ENCODE measurements at regions not wholly inside any gene's neighbourhood (a gene's known extent, or its start where the extent isn't known, plus 50 kb on each side); places are given as distances from the start of the nearest gene placed in this dataset.

DNA sequence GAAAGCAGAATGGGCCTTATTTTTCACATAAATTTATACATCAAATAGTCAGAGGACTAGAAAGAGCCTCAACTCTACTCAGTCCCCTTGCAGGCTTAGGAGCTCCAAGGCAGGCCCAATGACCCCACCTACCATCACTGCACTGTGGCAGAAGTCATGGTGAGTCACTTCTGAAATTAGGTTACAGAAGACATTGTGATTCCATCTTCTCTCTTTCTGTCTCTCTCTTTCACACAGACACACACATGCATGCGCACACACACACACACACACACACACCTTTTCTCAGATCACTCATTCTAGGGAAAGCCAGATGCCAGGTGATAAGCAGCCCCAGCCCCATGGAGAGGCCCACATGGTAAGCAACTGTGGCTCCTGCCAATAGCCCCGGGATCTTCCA is 103.8 kb downstream of the C6orf118 start:
- H3K27ac ChIP-seq (ENCODE audit: low read depth, low read length), result no peak overlapping the region
- ChIA-PET RAD21 (ENCODE audit: low non-redundant PET in 1 of 2, low total read pairs in 2 of 2, uncharacterized antibody in 2 of 2, unreplicated experiment in 2 of 2) (no interaction called here), POLR2A (no interaction called here), CTCF (no interaction called here)
- H3K9me2 ChIP-seq (ENCODE audit: insufficient read depth), result no peaks in the 10 kb centered on the region
- H3K4me2 ChIP-seq (ENCODE audit: low read length), result no peak overlapping the region
- no peaks in the 10 kb centered on the region for H3K36me3 ChIP-seq (ENCODE audit: control insufficient read depth in 1 of 2, insufficient read depth in 2 of 2, low read length in 2 of 2)
- intact Hi-C loops (cut with micrococcal nuclease), result no loop called here
- H3K9me3 ChIP-seq (ENCODE audit: control insufficient read depth in 1 of 2, insufficient read depth in 1 of 2, low read depth in 1 of 2, low read length in 2 of 2), result peaks cover 3 to 12% of the 10 kb centered on the region in 2 experiments; a peak in 2 of 4 replicates
- no peaks in the 10 kb centered on the region for H3K79me2 ChIP-seq (ENCODE audit: insufficient read depth, low read length)
- no peaks in the 10 kb centered on the region for H4K20me1 ChIP-seq (ENCODE audit: insufficient read depth)
- no peak for TF ChIP-seq POLR2A (IDR thresholded peaks at IDR 0.05; ENCODE audit: borderline replicate concordance, extremely low read depth, insufficient read depth, insufficient read length)
- TF ChIP-seq JUND (IDR thresholded peaks at IDR 0.05), result no peak
- no peak for TF ChIP-seq SIN3A (IDR thresholded peaks at IDR 0.05; ENCODE audit: low read depth)
- no peak for TF ChIP-seq YY1 (IDR thresholded peaks at IDR 0.05; ENCODE audit: extremely low read depth, insufficient replicate concordance, low read depth, low read length)
- TF ChIP-seq EZH2 (IDR thresholded peaks at IDR 0.05), result no peak
- H3K9ac ChIP-seq (ENCODE audit: low read length), result no peak overlapping the region
- BruUV-seq (replicated peaks), result no TSS peak
- no peaks in the 10 kb centered on the region for H3K27me3 ChIP-seq (ENCODE audit: insufficient read depth, low read length)
- no peak overlapping the region for H3K4me3 ChIP-seq (replicated peaks in 1 of 2; ENCODE audit: low read depth in 1 of 2, low read length in 2 of 2)
- ATAC-seq, result no peak
- H3K4me1 ChIP-seq (ENCODE audit: control insufficient read depth in 1 of 2, insufficient read depth in 2 of 2, low read length in 2 of 2), result no peaks in the 10 kb centered on the region
- DNase-seq (ENCODE audit: low read depth, low spot score), result no peak
- no peak overlapping the region for H2AFZ ChIP-seq (ENCODE audit: low read depth, low read length, poor library complexity, severe bottlenecking)

DNA sequence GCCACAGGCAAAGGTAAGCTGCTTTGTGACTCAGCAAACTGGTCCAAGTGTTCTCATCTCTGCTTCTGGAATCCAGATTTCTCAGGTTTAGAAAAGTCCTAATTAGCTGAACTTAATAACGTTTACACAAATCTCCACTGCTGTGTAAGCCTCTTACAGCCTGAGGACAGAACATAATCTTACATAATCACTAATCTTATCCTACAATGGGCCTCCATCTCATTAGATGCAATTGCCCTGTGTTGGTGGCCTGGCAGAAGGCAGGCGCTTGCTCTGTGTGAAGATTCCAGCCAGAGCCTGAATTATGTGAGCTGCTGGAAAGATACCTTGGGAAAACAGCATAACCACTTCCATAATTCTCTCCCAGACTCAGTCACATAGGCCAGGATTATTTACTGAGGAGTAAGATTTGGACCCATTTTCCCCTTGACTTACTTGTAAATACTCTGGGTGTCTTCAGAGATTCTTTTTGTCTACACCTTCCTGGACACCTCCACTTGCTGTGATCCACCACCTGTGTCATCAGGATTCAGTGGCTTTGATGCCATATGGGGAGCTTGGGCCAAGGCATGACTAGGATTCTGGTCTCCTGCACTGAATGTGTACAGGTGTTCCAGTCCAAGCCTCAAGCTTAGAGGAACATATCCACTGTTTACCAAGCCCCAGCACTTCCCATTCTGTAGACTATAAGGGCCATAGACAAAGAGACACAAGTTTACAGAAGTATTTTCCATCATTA is 104.4 kb downstream of the C6orf118 start:
- peaks cover 3 to 12% of the 10 kb centered on the region in 2 experiments; a peak in 2 of 4 replicates for H3K9me3 ChIP-seq (ENCODE audit: control insufficient read depth in 1 of 2, insufficient read depth in 1 of 2, low read depth in 1 of 2, low read length in 2 of 2)
- intact Hi-C loops (cut with micrococcal nuclease), result no loop called here
- H3K9ac ChIP-seq (ENCODE audit: low read length), result no peak overlapping the region
- H3K27me3 ChIP-seq (ENCODE audit: insufficient read depth, low read length), result no peaks in the 10 kb centered on the region
- H3K79me2 ChIP-seq (ENCODE audit: insufficient read depth, low read length), result no peaks in the 10 kb centered on the region
- H3K36me3 ChIP-seq (ENCODE audit: control insufficient read depth in 1 of 2, insufficient read depth in 2 of 2, low read length in 2 of 2), result no peaks in the 10 kb centered on the region
- RAD21 ChIA-PET (ENCODE audit: low non-redundant PET in 1 of 2, low total read pairs in 2 of 2, uncharacterized antibody in 2 of 2, unreplicated experiment in 2 of 2), result no interaction called here
- H4K20me1 ChIP-seq (ENCODE audit: insufficient read depth), result no peaks in the 10 kb centered on the region
- DNase-seq (ENCODE audit: low read depth, low spot score) (no peak), ATAC-seq (no peak)
- POLR2A ChIA-PET, result no interaction called here
- no peak overlapping the region for H3K27ac ChIP-seq (ENCODE audit: low read depth, low read length)
- CTCF ChIA-PET, result no interaction called here
- no peak overlapping the region for H2AFZ ChIP-seq (ENCODE audit: low read depth, low read length, poor library complexity, severe bottlenecking)
- H3K4me2 ChIP-seq (ENCODE audit: low read length), result no peak overlapping the region
- BruUV-seq (replicated peaks), result no TSS peak
- no peak overlapping the region for H3K4me3 ChIP-seq (replicated peaks in 1 of 2; ENCODE audit: low read depth in 1 of 2, low read length in 2 of 2)
- no peak for TF ChIP-seq ZBTB33 (IDR thresholded peaks at IDR 0.05; ENCODE audit: extremely low read depth, insufficient replicate concordance, low read length)
- no peak for TF ChIP-seq POLR2A (IDR thresholded peaks at IDR 0.05; ENCODE audit: borderline replicate concordance, extremely low read depth, insufficient read depth, insufficient read length)
- TF ChIP-seq EZH2 (IDR thresholded peaks at IDR 0.05), result no peak
- no peak for TF ChIP-seq JUND (IDR thresholded peaks at IDR 0.05)
- no peak for TF ChIP-seq EZH2phosphoT487 (IDR thresholded peaks at IDR 0.05; ENCODE audit: borderline replicate concordance)
- no peak for TF ChIP-seq CBX3 (IDR thresholded peaks at IDR 0.05; ENCODE audit: low read depth)
- no peak for TF ChIP-seq POLR2AphosphoS5 (IDR thresholded peaks at IDR 0.05; ENCODE audit: low read depth, low read length)
- no peak for TF ChIP-seq ELF1 (IDR thresholded peaks at IDR 0.05; ENCODE audit: borderline replicate concordance, low read depth)
- no peak for TF ChIP-seq ZFX (IDR thresholded peaks at IDR 0.05)
- TF ChIP-seq FOSL1 (IDR thresholded peaks at IDR 0.05; ENCODE audit: low read depth), result no peak
- no peak for TF ChIP-seq ZNF274 (IDR thresholded peaks at IDR 0.05; ENCODE audit: low read depth, low read length)
- TF ChIP-seq EGR1 (IDR thresholded peaks at IDR 0.05; ENCODE audit: low read depth), result no peak
- TF ChIP-seq RAD21 (IDR thresholded peaks at IDR 0.05; ENCODE audit: low read depth), result no peak
- TF ChIP-seq, protein P1, sequence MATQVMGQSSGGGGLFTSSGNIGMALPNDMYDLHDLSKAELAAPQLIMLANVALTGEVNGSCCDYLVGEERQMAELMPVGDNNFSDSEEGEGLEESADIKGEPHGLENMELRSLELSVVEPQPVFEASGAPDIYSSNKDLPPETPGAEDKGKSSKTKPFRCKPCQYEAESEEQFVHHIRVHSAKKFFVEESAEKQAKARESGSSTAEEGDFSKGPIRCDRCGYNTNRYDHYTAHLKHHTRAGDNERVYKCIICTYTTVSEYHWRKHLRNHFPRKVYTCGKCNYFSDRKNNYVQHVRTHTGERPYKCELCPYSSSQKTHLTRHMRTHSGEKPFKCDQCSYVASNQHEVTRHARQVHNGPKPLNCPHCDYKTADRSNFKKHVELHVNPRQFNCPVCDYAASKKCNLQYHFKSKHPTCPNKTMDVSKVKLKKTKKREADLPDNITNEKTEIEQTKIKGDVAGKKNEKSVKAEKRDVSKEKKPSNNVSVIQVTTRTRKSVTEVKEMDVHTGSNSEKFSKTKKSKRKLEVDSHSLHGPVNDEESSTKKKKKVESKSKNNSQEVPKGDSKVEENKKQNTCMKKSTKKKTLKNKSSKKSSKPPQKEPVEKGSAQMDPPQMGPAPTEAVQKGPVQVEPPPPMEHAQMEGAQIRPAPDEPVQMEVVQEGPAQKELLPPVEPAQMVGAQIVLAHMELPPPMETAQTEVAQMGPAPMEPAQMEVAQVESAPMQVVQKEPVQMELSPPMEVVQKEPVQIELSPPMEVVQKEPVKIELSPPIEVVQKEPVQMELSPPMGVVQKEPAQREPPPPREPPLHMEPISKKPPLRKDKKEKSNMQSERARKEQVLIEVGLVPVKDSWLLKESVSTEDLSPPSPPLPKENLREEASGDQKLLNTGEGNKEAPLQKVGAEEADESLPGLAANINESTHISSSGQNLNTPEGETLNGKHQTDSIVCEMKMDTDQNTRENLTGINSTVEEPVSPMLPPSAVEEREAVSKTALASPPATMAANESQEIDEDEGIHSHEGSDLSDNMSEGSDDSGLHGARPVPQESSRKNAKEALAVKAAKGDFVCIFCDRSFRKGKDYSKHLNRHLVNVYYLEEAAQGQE (IDR thresholded peaks at IDR 0.05; ENCODE audit: low read depth), result no peak
- H3K4me1 ChIP-seq (ENCODE audit: control insufficient read depth in 1 of 2, insufficient read depth in 2 of 2, low read length in 2 of 2), result no peaks in the 10 kb centered on the region
- no peaks in the 10 kb centered on the region for H3K9me2 ChIP-seq (ENCODE audit: insufficient read depth)
